Ishikawa (cell line): ENCODE measurements at regions not wholly inside any gene's neighbourhood (a gene's known extent, or its start where the extent isn't known, plus 50 kb on each side); places are given as distances from the start of the nearest gene placed in this dataset.

Experiments
- CEBPB ChIP-seq: IDR thresholded peaks from 2 replicates; pipeline ENCODE4 v1.6.1; 2012
- CREB1 ChIP-seq: IDR thresholded peaks from 2 replicates; pipeline ENCODE4 v1.6.1; 2012; ENCODE audit warnings: low read depth
- EGR1 ChIP-seq: IDR thresholded peaks from 2 replicates; pipeline ENCODE4 v1.6.1; 2012
- EP300 ChIP-seq: IDR thresholded peaks from 2 replicates; pipeline ENCODE4 v1.6.1; 2012; ENCODE audit warnings: borderline replicate concordance
- FOXM1 ChIP-seq: IDR thresholded peaks from 2 replicates; pipeline ENCODE4 v1.6.1; 2012; ENCODE audit warnings: low read depth, borderline replicate concordance
- MAX ChIP-seq: IDR thresholded peaks from 2 replicates; pipeline ENCODE4 v1.6.1; 2012
- NFIC ChIP-seq: IDR thresholded peaks from 2 replicates; pipeline ENCODE4 v1.6.1; 2012
- RAD21 ChIP-seq: IDR thresholded peaks from 2 replicates; pipeline ENCODE4 v1.6.1; 2012; ENCODE audit warnings: low read depth
- REST ChIP-seq: IDR thresholded peaks from 2 replicates; pipeline ENCODE4 v1.6.1; 2012; ENCODE audit warnings: low read depth, mild to moderate bottlenecking
- TAF1 ChIP-seq: IDR thresholded peaks from 2 replicates; pipeline ENCODE4 v1.6.1; 2012; ENCODE audit warnings: low read depth, mild to moderate bottlenecking
- TCF12 ChIP-seq: IDR thresholded peaks from 2 replicates; pipeline ENCODE4 v1.6.1; 2012; ENCODE audit warnings: low read depth
- TEAD4 ChIP-seq: IDR thresholded peaks from 2 replicates; pipeline ENCODE4 v1.6.1; 2012
- USF1 ChIP-seq: IDR thresholded peaks from 2 replicates; pipeline ENCODE4 v1.6.1; 2012
- YY1 ChIP-seq: IDR thresholded peaks from 2 replicates; pipeline ENCODE4 v1.6.1; 2012; ENCODE audit warnings: low read depth
- ZBTB7A ChIP-seq: IDR thresholded peaks from 2 replicates; pipeline ENCODE4 v1.6.1; 2012; ENCODE audit warnings: low read depth

GRCh38 chrX:9320940-9321339, 143.9 kb upstream of the TBL1X start:
- TF ChIP-seq TCF12 (no peak), CREB1 (no peak), EP300 (no peak), ZBTB7A (no peak), EGR1 (no peak), YY1 (no peak), TAF1 (no peak), TEAD4 (no peak), USF1 (no peak), MAX (no peak), CEBPB (no peak), REST (no peak), FOXM1 (no peak), NFIC (no peak), RAD21 (no peak)

GRCh38 chrX:9324676-9325075, 140.2 kb upstream of the TBL1X start:
- TF ChIP-seq USF1 (no peak), CREB1 (no peak), CEBPB (no peak), NFIC (no peak), YY1 (no peak), FOXM1 (no peak), EP300 (no peak), RAD21 (no peak), EGR1 (no peak), TCF12 (no peak), MAX (no peak), REST (no peak), TEAD4 (no peak), TAF1 (no peak), ZBTB7A (no peak)

GRCh38 chrX:9326369-9326768, 138.5 kb upstream of the TBL1X start:
- no peak for TF ChIP-seq EGR1

GRCh38 chrX:9327086-9327746, 137.6 kb upstream of the TBL1X start:
- TF ChIP-seq CREB1, result no peak

- no peak for TF ChIP-seq FOXM1
Measured at GRCh38 chrX:9327747-9328145, 137.1 kb upstream of the TBL1X start.

- no peak for TF ChIP-seq YY1
- no peak for TF ChIP-seq EGR1
- no peak for TF ChIP-seq USF1
- TF ChIP-seq TEAD4, result no peak
- TF ChIP-seq FOXM1, result no peak
- no peak for TF ChIP-seq CEBPB
- no peak for TF ChIP-seq NFIC
- no peak for TF ChIP-seq MAX
- TF ChIP-seq TCF12, result no peak
- TF ChIP-seq EP300, result no peak
- no peak for TF ChIP-seq RAD21
- no peak for TF ChIP-seq ZBTB7A
- no peak for TF ChIP-seq TAF1
- no peak for TF ChIP-seq CREB1
Measured at GRCh38 chrX:9329056-9329455, 135.8 kb upstream of the TBL1X start.
